H1 (cell line): ENCODE measurements at regions not wholly inside any gene's neighbourhood (a gene's known extent, or its start where the extent isn't known, plus 50 kb on each side); places are given as distances from the start of the nearest gene placed in this dataset.

Source experiments
- CTCF ChIA-PET: fragments of 300-600 bp; sonication (Branson Sonifier 250); formaldehyde crosslinking; loops from one replicate; lab custom pipeline; 2021; ENCODE audit not compliant: partially characterized antibody; lab: Charles Lee
- POLR2A ChIA-PET: fragments of 300-600 bp; sonication (Branson Sonifier 250); formaldehyde crosslinking; loops from one replicate; lab custom pipeline; 2021; ENCODE audit warnings: inconsistent platforms; ENCODE audit not compliant: partially characterized antibody; lab: Charles Lee
- DNase-seq, 2 experiments: peaks; one replicate each; pipeline versions ENCODE4 v3.0.0 to v3.0.0-alpha.2; 2010 to 2022; ENCODE audit warnings: low spot score in 2 of 2, low read depth in 1 of 2, mixed read lengths in 1 of 2
- FAIRE-seq: peaks from 2 replicates; lab custom pipeline; 2011; peaks lifted over from hg19 to GRCh38; lab: Jason Lieb, UNC
- H2AFZ ChIP-seq: 2 replicates; pipeline ENCODE4 v1.8.1; 2012; ENCODE audit warnings: low read length, inconsistent platforms
- H2AK5ac ChIP-seq: 2 replicates; pipeline ENCODE4 v1.6.1; 2013; ENCODE audit warnings: low read depth, low read length
- H2BK120ac ChIP-seq: replicated peaks from 2 replicates; pipeline ENCODE3; 2013; ENCODE audit warnings: low read depth, low read length, inconsistent platforms
- H2BK12ac ChIP-seq: 2 replicates; pipeline ENCODE4 v1.6.1; 2013; ENCODE audit warnings: low read depth, low read length
- H2BK15ac ChIP-seq: 2 replicates; pipeline ENCODE4 v1.6.1; 2013; ENCODE audit warnings: low read length
- H2BK20ac ChIP-seq: 2 replicates; pipeline ENCODE4 v1.6.1; 2013; ENCODE audit warnings: low read length
- H2BK5ac ChIP-seq: 2 replicates; pipeline ENCODE4 v1.6.1; 2013; ENCODE audit warnings: low read depth, low read length
- H3K14ac ChIP-seq: 2 replicates; pipeline ENCODE4 v1.6.1; 2013; ENCODE audit warnings: inconsistent platforms; ENCODE audit not compliant: insufficient read length
- H3K18ac ChIP-seq: 2 replicates; pipeline ENCODE4 v1.6.1; 2013; ENCODE audit warnings: low read length; ENCODE audit errors: extremely low read depth
- H3K23ac ChIP-seq: 2 replicates; pipeline ENCODE4 v1.6.1; 2013; ENCODE audit warnings: inconsistent platforms; ENCODE audit not compliant: insufficient read length
- H3K23me2 ChIP-seq: 2 replicates; pipeline ENCODE4 v1.6.1; 2013; ENCODE audit warnings: low read depth, low read length
- H3K27ac ChIP-seq: 2 replicates; pipeline ENCODE4 v1.6.1; 2011; ENCODE audit warnings: low read depth, low read length, inconsistent platforms
- H3K27me3 ChIP-seq, 4 experiments: replicated peaks in 1 of 4; 1 replicate in 1 of 4; 2 replicates in 3 of 4; pipeline versions ENCODE4 v1.6.1 to v1.8.1; 2011 to 2013; ENCODE audit warnings: low read length in 3 of 4, mild to moderate bottlenecking in 3 of 4, inconsistent platforms in 2 of 4, mixed read lengths in 2 of 4, moderate library complexity in 1 of 4; ENCODE audit not compliant: control insufficient read depth in 3 of 4, insufficient read depth in 3 of 4; ENCODE audit errors: extremely low read depth in 1 of 4
- H3K36me3 ChIP-seq, 4 experiments: 2 replicates each; pipeline versions ENCODE4 v1.6.1 to v1.8.1; 2011 to 2013; ENCODE audit warnings: mild to moderate bottlenecking in 4 of 4, low read length in 3 of 4, moderate library complexity in 2 of 4, control low read depth in 1 of 4, inconsistent platforms in 1 of 4; ENCODE audit not compliant: insufficient read depth in 4 of 4, control insufficient read depth in 2 of 4
- H3K4ac ChIP-seq: replicated peaks from 2 replicates; pipeline ENCODE3; 2013; ENCODE audit warnings: low read length, low read depth, mixed read lengths, inconsistent platforms; ENCODE audit not compliant: insufficient read length
- H3K4me1 ChIP-seq, 4 experiments: replicated peaks in 1 of 4; 1 replicate in 1 of 4; 2 replicates in 3 of 4; pipeline versions ENCODE4 v1.6.1 to v1.8.1; 2011 to 2013; ENCODE audit warnings: low read length in 3 of 4, inconsistent platforms in 2 of 4, mixed read lengths in 1 of 4; ENCODE audit not compliant: insufficient read depth in 4 of 4, control insufficient read depth in 3 of 4
- H3K4me2 ChIP-seq, 2 experiments: 2 replicates each; pipeline versions ENCODE4 v1.6.1 to v1.8.1; 2011 to 2013; ENCODE audit warnings: low read depth in 2 of 2, low read length in 2 of 2, control low read depth in 1 of 2, inconsistent platforms in 1 of 2, mild to moderate bottlenecking in 1 of 2; ENCODE audit not compliant: insufficient read depth in 1 of 2
- H3K4me3 ChIP-seq, 4 experiments: fragments of 200-600, 300-600 bp in 1 of 4; sonication (generic), shearing (Covaris generic), sonication (Bioruptor Twin) in 1 of 4; 2 replicates each; pipeline versions ENCODE4 v1.5.1 to v1.8.1; 2011 to 2016; ENCODE audit warnings: low read length in 4 of 4, low read depth in 3 of 4, control low read depth in 2 of 4, inconsistent platforms in 2 of 4, mild to moderate bottlenecking in 2 of 4, mixed read lengths in 1 of 4, moderate library complexity in 1 of 4; ENCODE audit not compliant: insufficient read depth in 2 of 4; ENCODE audit errors: extremely low read depth in 1 of 4
- H3K56ac ChIP-seq: replicated peaks from 2 replicates; pipeline ENCODE3; 2013; ENCODE audit warnings: low read depth, mild to moderate bottlenecking, mixed read lengths, low read length, inconsistent platforms; ENCODE audit not compliant: insufficient read length
- H3K79me1 ChIP-seq: 2 replicates; pipeline ENCODE4 v1.6.1; 2013; ENCODE audit warnings: low read depth, low read length, control low read depth
- H3K79me2 ChIP-seq, 2 experiments: 2 replicates each; pipeline versions ENCODE4 v1.6.1 to v1.8.1; 2012 to 2013; ENCODE audit warnings: low read length in 2 of 2, mild to moderate bottlenecking in 2 of 2, inconsistent platforms in 1 of 2; ENCODE audit not compliant: insufficient read depth in 2 of 2, control insufficient read depth in 1 of 2
- H3K9ac ChIP-seq, 4 experiments: replicated peaks in 1 of 4; 1 replicate in 1 of 4; 2 replicates in 3 of 4; pipeline versions ENCODE4 v1.6.1 to v1.8.1; 2011 to 2013; ENCODE audit warnings: low read depth in 3 of 4, low read length in 3 of 4, control low read depth in 2 of 4, mild to moderate bottlenecking in 2 of 4, moderate library complexity in 2 of 4, inconsistent platforms in 1 of 4; ENCODE audit errors: extremely low read depth in 1 of 4
- H3K9me3 ChIP-seq, 2 experiments: 2 replicates each; pipeline versions ENCODE4 v1.6.1 to v1.8.1; 2012 to 2013; ENCODE audit warnings: mild to moderate bottlenecking in 2 of 2, moderate library complexity in 2 of 2, control low read depth in 1 of 2, inconsistent platforms in 1 of 2, low read depth in 1 of 2, low read length in 1 of 2, mixed read lengths in 1 of 2; ENCODE audit not compliant: insufficient read depth in 2 of 2
- H4K20me1 ChIP-seq, 2 experiments: replicated peaks in 1 of 2; 2 replicates each; pipeline versions ENCODE3 to v1.8.1; 2011 to 2013; ENCODE audit warnings: inconsistent platforms in 2 of 2, low read length in 2 of 2, mild to moderate bottlenecking in 1 of 2; ENCODE audit not compliant: insufficient read depth in 2 of 2, control insufficient read depth in 1 of 2
- H4K5ac ChIP-seq: 2 replicates; pipeline ENCODE4 v1.6.1; 2013; ENCODE audit warnings: low read length, low read depth, mixed read lengths, inconsistent platforms; ENCODE audit not compliant: insufficient read length
- H4K8ac ChIP-seq: 2 replicates; pipeline ENCODE4 v1.8.0; 2013; ENCODE audit warnings: mild to moderate bottlenecking, moderate library complexity, low read length, inconsistent platforms; ENCODE audit not compliant: insufficient read depth; ENCODE audit errors: extremely low read depth
- H4K91ac ChIP-seq: replicated peaks from 2 replicates; pipeline ENCODE3; 2013; ENCODE audit warnings: low read length, mixed read lengths, inconsistent platforms; ENCODE audit not compliant: insufficient read length
- EGR1 ChIP-seq: IDR thresholded peaks from 2 replicates; pipeline ENCODE4 v1.6.1; 2011; ENCODE audit warnings: low read depth, low read length, borderline replicate concordance
- JUN ChIP-seq: IDR thresholded peaks from 2 replicates; pipeline ENCODE4 v1.6.1; 2011; ENCODE audit warnings: low read depth, mild to moderate bottlenecking, improper control_type of control experiment, low read length
- KDM4A ChIP-seq: IDR thresholded peaks from one replicate; pipeline ENCODE4 v1.7.1; 2012; ENCODE audit warnings: low read depth, mild to moderate bottlenecking, moderate library complexity, low read length, inconsistent platforms; ENCODE audit not compliant: severe bottlenecking
- PHF8 ChIP-seq: fragments of 200-600 bp; sonication (generic); conservative IDR thresholded peaks from 2 replicates; pipeline ENCODE4 v1.7.1; 2012; ENCODE audit warnings: low read depth, mild to moderate bottlenecking, inconsistent platforms, low read length, moderate library complexity
- POLR2A ChIP-seq, 2 experiments: IDR thresholded peaks; 1 replicate in 1 of 2; 2 replicates in 1 of 2; pipeline ENCODE4 v1.6.1; 2011; ENCODE audit warnings: low read depth in 2 of 2, low read length in 2 of 2, mild to moderate bottlenecking in 2 of 2; ENCODE audit errors: control extremely low read depth in 1 of 2
- RBBP5 ChIP-seq: IDR thresholded peaks from 2 replicates; pipeline ENCODE4 v1.7.1; 2012; ENCODE audit warnings: low read depth, mild to moderate bottlenecking, inconsistent platforms, low read length, moderate library complexity, borderline replicate concordance
- ZNF274 ChIP-seq: IDR thresholded peaks from 2 replicates; pipeline ENCODE4 v1.7.0; 2012; ENCODE audit warnings: low read length, borderline replicate concordance; ENCODE audit errors: extremely low read depth
- WGBS, 2 experiments: shearing (Covaris generic) in 1 of 2; methylation state at CpG; one replicate each; pipeline versions ENCODE4 v1.1.6 to v1.1.7; 2013 to 2015; ENCODE audit warnings: low lambda C conversion rate in 2 of 2, mixed read lengths in 2 of 2, inconsistent platforms in 1 of 2, low coverage in 1 of 2, missing lambda C conversion rate in 1 of 2; ENCODE audit not compliant: insufficient replicate concordance in 2 of 2, insufficient coverage in 1 of 2, insufficient read length in 1 of 2; ENCODE audit errors: extremely low coverage in 1 of 2, missing lambda C conversion rate in 1 of 2; 5-methylcytosine and 5-hydroxymethylcytosine counted together
- TF ChIP-seq, protein P1 (sequence below): IDR thresholded peaks from 2 replicates; pipeline ENCODE4 v1.6.1; 2011; ENCODE audit warnings: low read length, improper control_type of control experiment
- TF ChIP-seq, protein P2 (sequence below): IDR thresholded peaks from 2 replicates; pipeline ENCODE4 v1.6.1; 2012; ENCODE audit warnings: inconsistent platforms
- TF ChIP-seq, protein P3 (sequence below), 3 experiments: IDR thresholded peaks; 1 replicate in 2 of 3; 2 replicates in 1 of 3; pipeline versions ENCODE4 v1.5.1 to v1.6.1; 2011; ENCODE audit warnings: low read length in 3 of 3, mild to moderate bottlenecking in 3 of 3, inconsistent platforms in 2 of 3, low read depth in 1 of 3, moderate library complexity in 1 of 3; ENCODE audit not compliant: insufficient read depth in 1 of 3; ENCODE audit errors: control extremely low read depth in 1 of 3

DNA sequence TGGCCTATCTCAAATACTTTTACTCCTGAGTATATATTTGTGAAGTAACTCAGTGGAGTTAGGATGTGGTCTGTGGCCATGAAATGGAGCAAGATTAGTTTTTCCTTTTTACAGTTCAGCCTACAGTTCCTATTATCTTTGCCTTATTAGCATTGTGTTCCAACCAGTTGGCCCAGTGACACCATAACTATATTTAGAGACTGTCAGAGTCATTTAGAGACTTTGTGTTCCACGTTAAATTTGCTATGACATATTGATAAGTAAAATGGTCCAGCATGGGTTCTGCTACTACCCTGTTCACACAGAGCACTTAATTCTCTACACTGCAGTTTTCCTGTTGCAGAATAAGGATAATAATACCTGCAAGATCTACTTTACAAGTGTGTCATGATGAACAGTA is 68.3 kb upstream of the RAB11FIP2 start:
- no peak overlapping the region for H3K14ac ChIP-seq
- H4K20me1 ChIP-seq: no peaks in the 10 kb centered on the region
- no peaks in the 10 kb centered on the region for H3K79me1 ChIP-seq
- no peaks in the 10 kb centered on the region for H3K79me2 ChIP-seq
- DNase-seq: no peak
- no peak overlapping the region for H3K4ac ChIP-seq
- H3K27ac ChIP-seq: no peak overlapping the region
- H3K4me3 ChIP-seq: no peak overlapping the region
- H2BK20ac ChIP-seq: no peak overlapping the region
- 82% methylated on average over 1 of the region's 1 CpG; no CpG with 5 or more reads in 1 of the 2 experiments for WGBS, 2 experiments
- H3K9me3 ChIP-seq: no peaks in the 10 kb centered on the region
- H3K9ac ChIP-seq: no peak overlapping the region
- no peaks in the 10 kb centered on the region; a peak in 2 of 7 replicates for H3K4me1 ChIP-seq
- H2AFZ ChIP-seq: no peak overlapping the region
- no peak overlapping the region for H4K8ac ChIP-seq
- H3K56ac ChIP-seq: no peak overlapping the region
- no peaks in the 10 kb centered on the region for H3K23me2 ChIP-seq
- peaks cover 0 to under 1% (median 0%) of the 10 kb centered on the region in 4 experiments; a peak in 1 of 7 replicates for H3K27me3 ChIP-seq
- CTCF ChIA-PET: interaction anchor here (1.0 kb wide), 1 partner anchor 7 kb away, joined by 3 read pairs; no protein-coding TSS in a partner anchor
- H3K36me3 ChIP-seq: no peaks in the 10 kb centered on the region; a peak in 1 of 8 replicates
- no peak overlapping the region for H3K18ac ChIP-seq
- no peak overlapping the region for H2BK12ac ChIP-seq
- no peak overlapping the region for H2AK5ac ChIP-seq
- H2BK5ac ChIP-seq: no peak overlapping the region
- no peak overlapping the region for H3K4me2 ChIP-seq
- H2BK15ac ChIP-seq: no peak overlapping the region
- POLR2A ChIA-PET: no interaction called here
- H2BK120ac ChIP-seq: no peak overlapping the region
- H4K91ac ChIP-seq: no peak overlapping the region
- H4K5ac ChIP-seq: no peak overlapping the region
- no peak for FAIRE-seq
- no peak overlapping the region for H3K23ac ChIP-seq
- TF ChIP-seq, protein P1, sequence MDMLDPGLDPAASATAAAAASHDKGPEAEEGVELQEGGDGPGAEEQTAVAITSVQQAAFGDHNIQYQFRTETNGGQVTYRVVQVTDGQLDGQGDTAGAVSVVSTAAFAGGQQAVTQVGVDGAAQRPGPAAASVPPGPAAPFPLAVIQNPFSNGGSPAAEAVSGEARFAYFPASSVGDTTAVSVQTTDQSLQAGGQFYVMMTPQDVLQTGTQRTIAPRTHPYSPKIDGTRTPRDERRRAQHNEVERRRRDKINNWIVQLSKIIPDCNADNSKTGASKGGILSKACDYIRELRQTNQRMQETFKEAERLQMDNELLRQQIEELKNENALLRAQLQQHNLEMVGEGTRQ: no peak
- TF ChIP-seq ZNF274: no peak
- TF ChIP-seq KDM4A: no peak
- TF ChIP-seq, protein P2, sequence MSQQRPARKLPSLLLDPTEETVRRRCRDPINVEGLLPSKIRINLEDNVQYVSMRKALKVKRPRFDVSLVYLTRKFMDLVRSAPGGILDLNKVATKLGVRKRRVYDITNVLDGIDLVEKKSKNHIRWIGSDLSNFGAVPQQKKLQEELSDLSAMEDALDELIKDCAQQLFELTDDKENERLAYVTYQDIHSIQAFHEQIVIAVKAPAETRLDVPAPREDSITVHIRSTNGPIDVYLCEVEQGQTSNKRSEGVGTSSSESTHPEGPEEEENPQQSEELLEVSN: no peak
- no peak for TF ChIP-seq JUN
- no peak for TF ChIP-seq EGR1
- no peak for TF ChIP-seq PHF8
- TF ChIP-seq, protein P3, sequence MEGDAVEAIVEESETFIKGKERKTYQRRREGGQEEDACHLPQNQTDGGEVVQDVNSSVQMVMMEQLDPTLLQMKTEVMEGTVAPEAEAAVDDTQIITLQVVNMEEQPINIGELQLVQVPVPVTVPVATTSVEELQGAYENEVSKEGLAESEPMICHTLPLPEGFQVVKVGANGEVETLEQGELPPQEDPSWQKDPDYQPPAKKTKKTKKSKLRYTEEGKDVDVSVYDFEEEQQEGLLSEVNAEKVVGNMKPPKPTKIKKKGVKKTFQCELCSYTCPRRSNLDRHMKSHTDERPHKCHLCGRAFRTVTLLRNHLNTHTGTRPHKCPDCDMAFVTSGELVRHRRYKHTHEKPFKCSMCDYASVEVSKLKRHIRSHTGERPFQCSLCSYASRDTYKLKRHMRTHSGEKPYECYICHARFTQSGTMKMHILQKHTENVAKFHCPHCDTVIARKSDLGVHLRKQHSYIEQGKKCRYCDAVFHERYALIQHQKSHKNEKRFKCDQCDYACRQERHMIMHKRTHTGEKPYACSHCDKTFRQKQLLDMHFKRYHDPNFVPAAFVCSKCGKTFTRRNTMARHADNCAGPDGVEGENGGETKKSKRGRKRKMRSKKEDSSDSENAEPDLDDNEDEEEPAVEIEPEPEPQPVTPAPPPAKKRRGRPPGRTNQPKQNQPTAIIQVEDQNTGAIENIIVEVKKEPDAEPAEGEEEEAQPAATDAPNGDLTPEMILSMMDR (IDR thresholded peaks at IDR 0.05; ENCODE audit: control extremely low read depth in 1 of 3, insufficient read depth in 1 of 3, low read depth in 1 of 3, low read length in 3 of 3): no peak
- no peak for TF ChIP-seq RBBP5
- no peak for TF ChIP-seq POLR2A (IDR thresholded peaks at IDR 0.05; ENCODE audit: control extremely low read depth in 1 of 2, low read depth in 2 of 2, low read length in 2 of 2)
